ENCODE measurements at regions not wholly inside any gene's neighbourhood (a gene's known extent, or its start where the extent isn't known, plus 50 kb on each side); places are given as distances from the start of the nearest gene placed in this dataset.
"Not testable (repeated sequence)": the region's sequence is repeated elsewhere in the genome, so short reads cannot be mapped to it uniquely, and the experiment has no call there.

DNA sequence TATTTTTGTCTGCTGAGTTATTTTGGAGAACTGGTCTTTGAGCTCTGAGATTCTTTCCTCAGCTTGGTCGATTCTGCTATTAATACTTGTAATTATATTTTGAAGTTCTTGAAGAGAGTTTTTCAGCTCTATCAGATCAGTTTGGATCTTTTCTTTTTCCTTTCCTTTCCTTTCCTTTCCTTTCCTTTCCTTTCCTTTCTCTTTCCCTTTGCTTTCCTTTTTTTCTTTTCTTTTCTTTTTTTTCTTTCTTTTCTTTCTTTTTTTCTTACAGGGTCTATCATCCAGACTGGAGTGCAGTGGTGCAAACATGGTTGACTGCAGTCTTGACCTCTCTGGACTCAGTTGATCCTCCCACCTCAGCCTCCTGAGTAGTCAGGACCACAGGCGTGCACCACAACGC, 63.2 kb upstream of the GPR50 start:
- H3K79me2 ChIP-seq (ENCODE audit: insufficient read depth); H3K9me2 ChIP-seq; DNase-seq; CTCF ChIA-PET; H3K36me3 ChIP-seq (replicated peaks in 1 of 2; ENCODE audit: control insufficient read depth in 1 of 2, insufficient read depth in 2 of 2, low read length in 1 of 2); H3K27ac ChIP-seq (ENCODE audit: low read depth in 2 of 2, low read length in 1 of 2); H2AFZ ChIP-seq (ENCODE audit: low read depth); H3K9me3 ChIP-seq; H4K20me1 ChIP-seq (ENCODE audit: insufficient read depth); H3F3A ChIP-seq (replicated peaks; ENCODE audit: insufficient read depth); H3K27me3 ChIP-seq (ENCODE audit: insufficient read depth); H3K9ac ChIP-seq; H3K4me2 ChIP-seq; H3K4me1 ChIP-seq (ENCODE audit: control insufficient read depth in 1 of 2, insufficient read depth in 2 of 2, low read depth in 1 of 2, low read length in 1 of 2); H3K4me3 ChIP-seq (ENCODE audit: low read depth in 2 of 2, low read length in 1 of 2); POLR2A ChIA-PET: not testable (repeated sequence)
- WGBS (ENCODE audit: low lambda C conversion rate): 11% methylated on average over 3 of the region's 3 CpGs

Data from SK-N-SH (cell line).